Stimulated activated naive CD4-positive, alpha-beta T cell (primary cell): ENCODE measurements at regions not wholly inside any gene's neighbourhood (a gene's known extent, or its start where the extent isn't known, plus 50 kb on each side); places are given as distances from the start of the nearest gene placed in this dataset.
"Not testable (repeated sequence)": the region's sequence is repeated elsewhere in the genome, so short reads cannot be mapped to it uniquely, and the experiment has no call there.

Experiments
- DNase-seq, 6 experiments: peaks; one replicate each; lab custom pipeline; 2025; lab: John Stamatoyannopoulos, UW

GRCh38 chr3:6580808-6581207, 280.1 kb upstream of the GRM7 start:
- no peak for DNase-seq

- no peak for DNase-seq
These were observed 275.6 kb upstream of the GRM7 start for GRCh38 chr3:6585360-6585759.

GRCh38 chr3:6600237-6600636, 260.7 kb upstream of the GRM7 start:
- DNase-seq, result no peak

- DNase-seq, result no peak
These were observed 259.5 kb upstream of the GRM7 start for GRCh38 chr3:6601374-6601773.

GRCh38 chr3:6602329-6602728, 258.6 kb upstream of the GRM7 start:
- no peak for DNase-seq

- DNase-seq, result no peak
These were observed 255.7 kb upstream of the GRM7 start for GRCh38 chr3:6605227-6605626.

- no peak for DNase-seq
These were observed 252.1 kb upstream of the GRM7 start for GRCh38 chr3:6608843-6609242.

GRCh38 chr3:6612034-6612616, 248.8 kb upstream of the GRM7 start:
- DNase-seq, result no peak

GRCh38 chr3:6622260-6622659, 238.7 kb upstream of the GRM7 start:
- no peak for DNase-seq

- DNase-seq, result no peak
These were observed 238.2 kb upstream of the GRM7 start for GRCh38 chr3:6622712-6623111.

- DNase-seq, result no peak
These were observed 229.5 kb upstream of the GRM7 start for GRCh38 chr3:6631376-6631775.

- no peak for DNase-seq
These were observed 220.0 kb upstream of the GRM7 start for GRCh38 chr3:6640907-6641306.

GRCh38 chr3:6644070-6644929, 216.6 kb upstream of the GRM7 start:
- no peak for DNase-seq

GRCh38 chr3:6654670-6655069, 206.2 kb upstream of the GRM7 start:
- DNase-seq, result no peak

- DNase-seq, result no peak
These were observed 205.6 kb upstream of the GRM7 start for GRCh38 chr3:6655275-6655674.

- DNase-seq, result no peak
These were observed 203.3 kb upstream of the GRM7 start for GRCh38 chr3:6657591-6657990.

- DNase-seq, result no peak
These were observed 193.6 kb upstream of the GRM7 start for GRCh38 chr3:6667354-6667753.

GRCh38 chr3:6671363-6671762, 189.6 kb upstream of the GRM7 start:
- no peak for DNase-seq

GRCh38 chr3:6679510-6679909, 181.4 kb upstream of the GRM7 start:
- DNase-seq, result no peak

- DNase-seq, result no peak
These were observed 180.7 kb upstream of the GRM7 start for GRCh38 chr3:6680119-6680806.

GRCh38 chr3:6697285-6697684, 163.6 kb upstream of the GRM7 start:
- DNase-seq, result no peak

- no peak for DNase-seq
These were observed 163.2 kb upstream of the GRM7 start for GRCh38 chr3:6697722-6698121.

GRCh38 chr3:6704817-6705216, 156.1 kb upstream of the GRM7 start:
- DNase-seq, result not testable (repeated sequence)
